Hypothalamus (tissue), 51 donors: ENCODE measurements at regions not wholly inside any gene's neighbourhood (a gene's known extent, or its start where the extent isn't known, plus 50 kb on each side); places are given as distances from the start of the nearest gene placed in this dataset.

ENCODE experiments used
- DNase-seq, 51 donors: peaks; one replicate each; lab custom pipeline; 2025; lab: John Stamatoyannopoulos, UW

- DNase-seq: no peak
Observed at GRCh38 chr18:54714851-54715250, 113.4 kb upstream of the RAB27B start.

GRCh38 chr18:54716586-54716985 lies 111.7 kb upstream of the RAB27B start:
- no peak for DNase-seq

- DNase-seq: peak in 31 of 51 donors; percentile 1 to 73 (median 23)
Observed at GRCh38 chr18:54717673-54718407, 110.4 kb upstream of the RAB27B start.

GRCh38 chr18:54718408-54718773 lies 109.9 kb upstream of the RAB27B start:
- no peak for DNase-seq

- DNase-seq: no peak
Observed at GRCh38 chr18:54720620-54721019, 107.7 kb upstream of the RAB27B start.

GRCh38 chr18:54726143-54726542 lies 102.1 kb upstream of the RAB27B start:
- no peak for DNase-seq

DNA sequence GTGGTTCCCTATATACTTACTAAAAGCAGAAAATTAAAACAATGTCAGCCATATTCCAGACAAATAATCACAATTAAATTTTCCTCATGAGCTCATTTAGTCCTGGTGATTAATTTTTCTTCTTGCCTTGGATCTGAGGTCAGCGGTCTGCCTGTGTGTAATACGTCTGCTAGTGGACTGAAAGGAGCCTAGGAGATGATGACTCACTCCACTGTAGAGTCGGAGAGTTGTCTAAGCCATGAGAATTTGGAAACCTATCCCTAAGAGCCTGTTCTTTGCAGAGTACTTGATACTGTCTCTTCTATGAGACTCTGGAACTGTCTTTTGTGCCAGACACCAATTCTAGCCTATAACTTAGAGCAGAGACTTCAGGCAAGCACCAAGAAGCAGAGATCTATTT lies 94.2 kb upstream of the RAB27B start:
- no peak for DNase-seq

DNA sequence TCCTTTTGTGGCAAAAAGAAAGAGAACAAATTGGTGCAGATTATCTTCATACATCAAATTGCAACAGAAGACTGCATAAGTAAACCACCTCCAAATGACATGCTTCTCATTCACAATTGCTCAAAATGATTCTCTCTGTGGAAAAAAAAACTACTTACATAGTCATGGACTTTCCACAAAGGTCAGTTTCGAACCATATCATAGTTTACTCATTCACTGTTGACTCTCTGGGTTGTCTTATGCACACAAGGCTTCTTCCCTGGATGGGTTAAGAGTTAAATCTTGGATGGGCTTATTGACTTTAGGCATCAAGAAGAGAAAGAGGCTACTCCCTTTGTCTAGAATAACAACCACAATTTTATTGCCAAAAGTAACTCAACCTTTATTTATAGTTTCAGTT lies 91.3 kb upstream of the RAB27B start:
- no peak for DNase-seq

- DNase-seq: no peak
Observed at GRCh38 chr18:54737986-54738385, 90.3 kb upstream of the RAB27B start.

- DNase-seq: no peak
Observed at GRCh38 chr18:54739476-54739875, 88.8 kb upstream of the RAB27B start.

GRCh38 chr18:54740136-54740846 lies 88.0 kb upstream of the RAB27B start:
- DNase-seq: no peak

- DNase-seq: no peak
Observed at GRCh38 chr18:54742120-54742519, 86.2 kb upstream of the RAB27B start.

- DNase-seq: peak in 9 of 51 donors; percentile 0 to 10 (median 3)
Observed at GRCh38 chr18:54742659-54743604, 85.3 kb upstream of the RAB27B start.

GRCh38 chr18:54743605-54743995 lies 84.7 kb upstream of the RAB27B start:
- no peak for DNase-seq

- no peak for DNase-seq
Observed at GRCh38 chr18:54749291-54749690, 79.0 kb upstream of the RAB27B start.

- no peak for DNase-seq
Observed at GRCh38 chr18:54750350-54750749, 77.9 kb upstream of the RAB27B start.

- DNase-seq: no peak
Observed at GRCh38 chr18:54752185-54752584, 76.1 kb upstream of the RAB27B start.

GRCh38 chr18:54755456-54755855 lies 72.8 kb upstream of the RAB27B start:
- no peak for DNase-seq

DNA sequence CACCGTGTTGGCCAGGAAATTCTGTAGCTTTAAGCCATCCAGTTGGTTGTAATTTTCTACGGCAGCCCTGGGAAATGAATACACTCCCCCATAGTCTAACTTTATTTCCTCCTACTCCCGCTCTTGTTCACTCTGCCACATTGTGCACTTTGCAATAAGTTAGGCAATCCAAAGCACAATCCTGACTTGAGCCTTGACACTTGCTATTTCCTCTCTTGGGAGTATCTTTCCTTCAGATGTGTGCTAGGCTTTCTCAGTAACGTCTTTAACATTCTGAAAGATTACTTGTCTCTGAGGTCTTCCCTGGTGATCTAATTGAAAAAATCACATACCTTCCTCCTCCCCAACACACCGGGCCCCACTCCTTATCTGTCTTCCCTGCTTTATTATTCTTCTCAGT lies 65.9 kb upstream of the RAB27B start:
- no peak for DNase-seq

DNA sequence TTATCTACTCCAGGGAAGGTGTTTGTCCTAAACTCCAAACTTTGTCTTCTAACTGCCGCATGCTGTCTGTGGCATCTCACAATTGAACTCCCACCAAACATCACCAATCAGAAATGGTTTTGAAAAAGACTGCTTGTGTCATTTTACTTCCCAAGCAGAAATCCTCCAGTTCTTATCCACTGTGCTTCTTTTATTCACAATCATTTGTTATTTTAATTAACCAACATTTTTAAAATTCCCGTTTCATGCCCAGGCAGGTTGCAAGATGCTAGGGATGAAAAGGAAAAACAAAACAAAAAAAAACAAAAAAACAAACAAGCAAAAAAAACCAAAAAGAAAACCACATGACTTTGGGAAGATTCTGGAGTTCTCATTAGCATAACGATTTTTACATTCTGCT lies 63.5 kb upstream of the RAB27B start:
- no peak for DNase-seq

GRCh38 chr18:54765636-54766375 lies 62.5 kb upstream of the RAB27B start:
- no peak for DNase-seq
